ENCODE measurements at regions not wholly inside any gene's neighbourhood (a gene's known extent, or its start where the extent isn't known, plus 50 kb on each side); places are given as distances from the start of the nearest gene placed in this dataset.

DNA sequence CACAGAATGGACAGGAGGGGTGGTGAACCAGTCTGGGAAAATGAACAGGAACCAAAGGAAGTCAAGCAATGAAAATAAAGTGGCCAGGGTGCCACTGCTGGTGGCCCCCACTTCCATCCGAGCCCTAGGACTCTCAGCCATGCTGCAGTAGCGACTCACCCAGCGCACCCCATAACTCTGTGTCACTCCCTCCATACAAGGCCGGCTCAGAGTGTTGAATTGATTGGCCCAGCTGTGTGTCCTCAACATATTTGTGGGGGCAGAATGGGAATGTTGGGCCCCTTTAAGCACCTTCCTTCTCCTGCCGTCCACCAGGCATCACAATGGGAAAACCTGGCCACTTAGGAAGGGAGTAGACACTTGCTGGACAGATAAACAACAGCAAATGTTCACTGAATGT, 169.0 kb upstream of the SDK2 start:
- TF ChIP-seq POLR2A (IDR thresholded peaks at IDR 0.05; ENCODE audit: low read depth, low read length) (no peak), PAX5 (IDR thresholded peaks at IDR 0.05; ENCODE audit: insufficient read depth, low read length, severe bottlenecking) (no peak), TAF1 (IDR thresholded peaks at IDR 0.05; ENCODE audit: low read depth, low read length) (no peak)

All from GM12891 (cell line).